ENCODE measurements at regions not wholly inside any gene's neighbourhood (a gene's known extent, or its start where the extent isn't known, plus 50 kb on each side); places are given as distances from the start of the nearest gene placed in this dataset.

GRCh38 chr1:25169168-25169567 lies 63.1 kb downstream of the SYF2 start:
- TF ChIP-seq ZNF70 (CRISPR knock-in tag; IDR thresholded peaks at IDR 0.05) (no peak), ZFP30 (CRISPR knock-in tag; IDR thresholded peaks at IDR 0.05) (no peak), RARB (CRISPR knock-in tag; IDR thresholded peaks at IDR 0.05) (no peak)
